K562 (cell line): ENCODE measurements at regions not wholly inside any gene's neighbourhood (a gene's known extent, or its start where the extent isn't known, plus 50 kb on each side); places are given as distances from the start of the nearest gene placed in this dataset.

ENCODE experiments used
- CBX1 ChIP-seq: sonication (generic); IDR thresholded peaks from 2 replicates; pipeline ENCODE4 v1.6.1; 2016; ENCODE audit warnings: antibody characterized with exemption, low read depth, mild to moderate bottlenecking
- EZH2 ChIP-seq: IDR thresholded peaks from 2 replicates; pipeline ENCODE4 v1.6.1; 2012; ENCODE audit warnings: low read depth, mild to moderate bottlenecking, inconsistent platforms, low read length, borderline replicate concordance
- FOXA1 ChIP-seq: fragments of 450-650 bp; IDR thresholded peaks from 2 replicates; pipeline ENCODE4 v1.6.1; 2016; ENCODE audit warnings: mild to moderate bottlenecking, borderline replicate concordance
- POLR2A ChIP-seq: fragments of 450-650 bp; conservative IDR thresholded peaks from 2 replicates; pipeline ENCODE4 v1.6.1; 2016
- SOX6 ChIP-seq: fragments of 450-650 bp; IDR thresholded peaks from 2 replicates; pipeline ENCODE4 v1.6.1; 2014; ENCODE audit warnings: mild to moderate bottlenecking
- SP1 ChIP-seq: sonication (generic); formaldehyde crosslinking; IDR thresholded peaks from 2 replicates; pipeline ENCODE4 v1.8.1; 2022; ENCODE audit warnings: mild to moderate bottlenecking, missing genetic modification reagents
- TEAD4 ChIP-seq, 2 experiments: sonication (generic) in 1 of 2; formaldehyde crosslinking in 1 of 2; IDR thresholded peaks; 2 replicates each; pipeline versions ENCODE4 v1.6.1 to v1.8.0; 2012 to 2022; ENCODE audit warnings: borderline replicate concordance in 1 of 2, inconsistent platforms in 1 of 2, low read length in 1 of 2, mild to moderate bottlenecking in 1 of 2, missing genetic modification reagents in 1 of 2
- YY1 ChIP-seq, 3 experiments: IDR thresholded peaks; 2 replicates each; pipeline ENCODE4 v1.6.1; 2011; ENCODE audit warnings: low read length in 2 of 3, mild to moderate bottlenecking in 2 of 3, moderate library complexity in 2 of 3, borderline replicate concordance in 1 of 3, control low read depth in 1 of 3, low read depth in 1 of 3; ENCODE audit not compliant: insufficient read depth in 3 of 3, insufficient replicate concordance in 2 of 3, control insufficient read depth in 1 of 3, insufficient read length in 1 of 3; ENCODE audit errors: extremely low read depth in 1 of 3
- ZNF274 ChIP-seq: IDR thresholded peaks from 2 replicates; pipeline ENCODE4 v1.6.1; 2011; ENCODE audit warnings: low read depth, mild to moderate bottlenecking, low read length, moderate library complexity, borderline replicate concordance
- ZNF324 ChIP-seq: fragments of 250-450 bp; sonication (Bioruptor Pico); IDR thresholded peaks from 2 replicates; pipeline ENCODE4 v1.4.0; 2020; ENCODE audit warnings: mild to moderate bottlenecking
- TF ChIP-seq, protein P1 (sequence below): IDR thresholded peaks from 2 replicates; pipeline ENCODE4 v1.6.1; 2016; ENCODE audit warnings: missing genetic modification characterization, missing compliant biosample characterization
- TF ChIP-seq, protein P2 (sequence below), 3 experiments: IDR thresholded peaks in 2 of 3; conservative IDR thresholded peaks in 1 of 3; 2 replicates each; pipeline ENCODE4 v1.5.1; 2011 to 2012; ENCODE audit warnings: low read length in 3 of 3, mild to moderate bottlenecking in 3 of 3, control low read depth in 2 of 3, improper control_type of control experiment in 1 of 3, inconsistent platforms in 1 of 3, low read depth in 1 of 3, mixed read lengths in 1 of 3, moderate library complexity in 1 of 3; ENCODE audit not compliant: insufficient read depth in 2 of 3
- TF ChIP-seq, protein P3 (sequence below): conservative IDR thresholded peaks from 2 replicates; pipeline ENCODE4 v1.6.1; 2011; ENCODE audit warnings: low read depth, mild to moderate bottlenecking, low read length; ENCODE audit not compliant: control insufficient read depth
- TF ChIP-seq, protein P4 (sequence below): fragments of 250-450 bp; sonication (Bioruptor Pico); IDR thresholded peaks from 2 replicates; pipeline ENCODE4 v1.5.0; 2021

DNA sequence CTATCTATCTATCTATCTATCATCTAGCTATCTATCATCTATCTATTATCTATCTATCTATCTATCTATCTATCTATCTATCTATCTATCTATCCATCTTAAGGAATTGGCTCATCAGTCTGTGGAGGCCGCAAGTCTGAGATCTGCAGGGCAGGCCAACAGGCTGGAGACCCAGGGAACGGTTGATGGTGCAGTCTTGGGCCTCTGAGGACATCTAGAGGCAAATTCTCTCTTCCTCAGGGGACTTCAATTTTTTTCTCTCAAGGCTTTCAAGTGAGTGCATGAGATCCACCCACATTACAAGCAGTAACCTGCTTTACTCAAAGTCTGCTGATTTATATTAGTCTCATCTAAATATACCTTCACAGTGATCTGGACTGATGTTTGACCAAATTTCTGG, 197.0 kb downstream of the GLRX3 start:
- TF ChIP-seq, protein P1, sequence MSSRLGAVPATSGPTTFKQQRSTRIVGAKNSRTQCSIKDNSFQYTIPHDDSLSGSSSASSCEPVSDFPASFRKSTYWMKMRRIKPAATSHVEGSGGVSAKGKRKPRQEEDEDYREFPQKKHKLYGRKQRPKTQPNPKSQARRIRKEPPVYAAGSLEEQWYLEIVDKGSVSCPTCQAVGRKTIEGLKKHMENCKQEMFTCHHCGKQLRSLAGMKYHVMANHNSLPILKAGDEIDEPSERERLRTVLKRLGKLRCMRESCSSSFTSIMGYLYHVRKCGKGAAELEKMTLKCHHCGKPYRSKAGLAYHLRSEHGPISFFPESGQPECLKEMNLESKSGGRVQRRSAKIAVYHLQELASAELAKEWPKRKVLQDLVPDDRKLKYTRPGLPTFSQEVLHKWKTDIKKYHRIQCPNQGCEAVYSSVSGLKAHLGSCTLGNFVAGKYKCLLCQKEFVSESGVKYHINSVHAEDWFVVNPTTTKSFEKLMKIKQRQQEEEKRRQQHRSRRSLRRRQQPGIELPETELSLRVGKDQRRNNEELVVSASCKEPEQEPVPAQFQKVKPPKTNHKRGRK (tag) = no peak
- TF ChIP-seq, protein P2, sequence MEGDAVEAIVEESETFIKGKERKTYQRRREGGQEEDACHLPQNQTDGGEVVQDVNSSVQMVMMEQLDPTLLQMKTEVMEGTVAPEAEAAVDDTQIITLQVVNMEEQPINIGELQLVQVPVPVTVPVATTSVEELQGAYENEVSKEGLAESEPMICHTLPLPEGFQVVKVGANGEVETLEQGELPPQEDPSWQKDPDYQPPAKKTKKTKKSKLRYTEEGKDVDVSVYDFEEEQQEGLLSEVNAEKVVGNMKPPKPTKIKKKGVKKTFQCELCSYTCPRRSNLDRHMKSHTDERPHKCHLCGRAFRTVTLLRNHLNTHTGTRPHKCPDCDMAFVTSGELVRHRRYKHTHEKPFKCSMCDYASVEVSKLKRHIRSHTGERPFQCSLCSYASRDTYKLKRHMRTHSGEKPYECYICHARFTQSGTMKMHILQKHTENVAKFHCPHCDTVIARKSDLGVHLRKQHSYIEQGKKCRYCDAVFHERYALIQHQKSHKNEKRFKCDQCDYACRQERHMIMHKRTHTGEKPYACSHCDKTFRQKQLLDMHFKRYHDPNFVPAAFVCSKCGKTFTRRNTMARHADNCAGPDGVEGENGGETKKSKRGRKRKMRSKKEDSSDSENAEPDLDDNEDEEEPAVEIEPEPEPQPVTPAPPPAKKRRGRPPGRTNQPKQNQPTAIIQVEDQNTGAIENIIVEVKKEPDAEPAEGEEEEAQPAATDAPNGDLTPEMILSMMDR (IDR thresholded peaks at IDR 0.05 in 2 of 3, conservative IDR thresholded peaks at IDR 0.05 in 1 of 3; ENCODE audit: insufficient read depth in 2 of 3, low read depth in 1 of 3, low read length in 3 of 3) = no peak
- TF ChIP-seq CBX1 (no peak), EZH2 (no peak), YY1 (IDR thresholded peaks at IDR 0.05; ENCODE audit: borderline replicate concordance in 1 of 3, control insufficient read depth in 1 of 3, extremely low read depth in 1 of 3, insufficient read depth in 3 of 3, insufficient read length in 1 of 3, insufficient replicate concordance in 2 of 3, low read depth in 1 of 3, low read length in 2 of 3) (no peak), ZNF274 (no peak), SP1 (CRISPR knock-in tag) (no peak), SOX6 (no peak), TEAD4 (IDR thresholded peaks at IDR 0.05; ENCODE audit: low read length) (no peak), TEAD4 (CRISPR knock-in tag; IDR thresholded peaks at IDR 0.05; ENCODE audit: borderline replicate concordance) (no peak), POLR2A (no peak), FOXA1 (no peak), ZNF324 (no peak)
- TF ChIP-seq, protein P3, sequence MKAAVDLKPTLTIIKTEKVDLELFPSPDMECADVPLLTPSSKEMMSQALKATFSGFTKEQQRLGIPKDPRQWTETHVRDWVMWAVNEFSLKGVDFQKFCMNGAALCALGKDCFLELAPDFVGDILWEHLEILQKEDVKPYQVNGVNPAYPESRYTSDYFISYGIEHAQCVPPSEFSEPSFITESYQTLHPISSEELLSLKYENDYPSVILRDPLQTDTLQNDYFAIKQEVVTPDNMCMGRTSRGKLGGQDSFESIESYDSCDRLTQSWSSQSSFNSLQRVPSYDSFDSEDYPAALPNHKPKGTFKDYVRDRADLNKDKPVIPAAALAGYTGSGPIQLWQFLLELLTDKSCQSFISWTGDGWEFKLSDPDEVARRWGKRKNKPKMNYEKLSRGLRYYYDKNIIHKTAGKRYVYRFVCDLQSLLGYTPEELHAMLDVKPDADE = no peak
- TF ChIP-seq, protein P4, sequence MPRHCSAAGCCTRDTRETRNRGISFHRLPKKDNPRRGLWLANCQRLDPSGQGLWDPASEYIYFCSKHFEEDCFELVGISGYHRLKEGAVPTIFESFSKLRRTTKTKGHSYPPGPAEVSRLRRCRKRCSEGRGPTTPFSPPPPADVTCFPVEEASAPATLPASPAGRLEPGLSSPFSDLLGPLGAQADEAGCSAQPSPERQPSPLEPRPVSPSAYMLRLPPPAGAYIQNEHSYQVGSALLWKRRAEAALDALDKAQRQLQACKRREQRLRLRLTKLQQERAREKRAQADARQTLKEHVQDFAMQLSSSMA (CRISPR knock-in tag) = no peak
